Vagina (tissue), 2 donors: ENCODE measurements at regions not wholly inside any gene's neighbourhood (a gene's known extent, or its start where the extent isn't known, plus 50 kb on each side); places are given as distances from the start of the nearest gene placed in this dataset.

Experiments used
- DNase-seq, 2 donors: peaks; one replicate each; pipeline ENCODE4 v3.0.0-alpha.2; 2017; ENCODE audit errors: extremely low spot score in 2 of 2
- H3K27ac ChIP-seq: fragments of 200-600 bp; sonication (generic); one replicate; pipeline ENCODE4 v1.5.1; 2019
- H3K27me3 ChIP-seq: fragments of 200-600 bp; sonication (generic); one replicate; pipeline ENCODE4 v1.5.1; 2019
- H3K36me3 ChIP-seq, 2 donors: fragments of 200-600 bp; sonication (generic); one replicate each; pipeline ENCODE4 v1.5.1; 2017 to 2019
- H3K4me1 ChIP-seq: fragments of 200-600 bp; sonication (generic); one replicate; pipeline ENCODE4 v1.5.1; 2019
- H3K4me3 ChIP-seq, 2 donors: fragments of 200-600 bp; sonication (generic); 1 replicate in 1 of 2; 2 replicates in 1 of 2; pipeline ENCODE4 v1.5.1; 2016 to 2019
- H3K9me3 ChIP-seq: fragments of 200-600 bp; sonication (generic); one replicate; pipeline ENCODE4 v1.5.1; 2019
- CTCF ChIP-seq, 3 experiments: fragments of 450-650 bp in 2 of 3; fragments of 200-600 bp in 1 of 3; sonication (generic) in 1 of 3; IDR thresholded peaks; one replicate each; pipeline ENCODE4 v1.5.1; 2017 to 2019; ENCODE audit warnings: antibody characterized with exemption in 3 of 3, mild to moderate bottlenecking in 2 of 3, moderate library complexity in 2 of 3
- POLR2A ChIP-seq, 2 donors: fragments of 450-650 bp; IDR thresholded peaks; one replicate each; pipeline ENCODE4 v1.6.1; 2017; ENCODE audit warnings: antibody characterized with exemption in 2 of 2, mild to moderate bottlenecking in 2 of 2, moderate library complexity in 2 of 2
- POLR2AphosphoS5 ChIP-seq, 2 donors: sonication (generic); formaldehyde crosslinking; IDR thresholded peaks; one replicate each; pipeline ENCODE4 v1.9.0; 2017; ENCODE audit warnings: antibody characterized with exemption in 2 of 2, mild to moderate bottlenecking in 2 of 2, low read depth in 1 of 2; ENCODE audit not compliant: insufficient read depth in 1 of 2
- intact Hi-C: fragments of 100-400 bp; cut with DNase I; formaldehyde crosslinking; loops from one replicate; pipeline ENCODE4 v1.15.1; 2023

- intact Hi-C loops: no loop called here
- H3K27ac ChIP-seq: no peak overlapping the region
- no peaks in the 10 kb centered on the region for H3K36me3 ChIP-seq
- H3K4me1 ChIP-seq: no peaks in the 10 kb centered on the region
- no peak for DNase-seq
- H3K4me3 ChIP-seq: no peak overlapping the region
- no peaks in the 10 kb centered on the region for H3K9me3 ChIP-seq
- no peak for TF ChIP-seq CTCF (IDR thresholded peaks at IDR 0.05)
- no peak for TF ChIP-seq POLR2AphosphoS5 (IDR thresholded peaks at IDR 0.05; ENCODE audit: insufficient read depth in 1 of 2, low read depth in 1 of 2)
- TF ChIP-seq POLR2A (IDR thresholded peaks at IDR 0.05): no peak
- H3K27me3 ChIP-seq: no peaks in the 10 kb centered on the region
Measured at GRCh38 chr9:78486661-78487060, 189.7 kb downstream of the PSAT1 start.

GRCh38 chr9:78490231-78490630 is 193.3 kb downstream of the PSAT1 start:
- intact Hi-C loops: no loop called here
- no peak overlapping the region for H3K27ac ChIP-seq
- no peak for DNase-seq
- no peak for TF ChIP-seq CTCF (IDR thresholded peaks at IDR 0.05)
- H3K9me3 ChIP-seq: no peaks in the 10 kb centered on the region
- no peaks in the 10 kb centered on the region for H3K36me3 ChIP-seq
- H3K27me3 ChIP-seq: no peaks in the 10 kb centered on the region
- no peaks in the 10 kb centered on the region for H3K4me1 ChIP-seq
- H3K4me3 ChIP-seq: no peak overlapping the region

GRCh38 chr9:78491402-78491801 is 194.5 kb downstream of the PSAT1 start:
- H3K36me3 ChIP-seq: no peaks in the 10 kb centered on the region
- intact Hi-C loops: no loop called here
- no peak overlapping the region for H3K27ac ChIP-seq
- H3K9me3 ChIP-seq: no peaks in the 10 kb centered on the region
- no peak for TF ChIP-seq POLR2A (IDR thresholded peaks at IDR 0.05)
- TF ChIP-seq POLR2AphosphoS5 (IDR thresholded peaks at IDR 0.05; ENCODE audit: insufficient read depth in 1 of 2, low read depth in 1 of 2): no peak
- no peak for TF ChIP-seq CTCF (IDR thresholded peaks at IDR 0.05)
- no peaks in the 10 kb centered on the region for H3K27me3 ChIP-seq
- H3K4me3 ChIP-seq: no peak overlapping the region
- H3K4me1 ChIP-seq: no peaks in the 10 kb centered on the region
- no peak for DNase-seq

- Histone ChIP-seq H3K4me3 (no peak overlapping the region), H3K36me3 (no peaks in the 10 kb centered on the region), H3K9me3 (no peaks in the 10 kb centered on the region), H3K4me1 (no peaks in the 10 kb centered on the region), H3K27ac (no peak overlapping the region), H3K27me3 (no peaks in the 10 kb centered on the region)
- TF ChIP-seq POLR2A (IDR thresholded peaks at IDR 0.05): no peak
- TF ChIP-seq POLR2AphosphoS5 (IDR thresholded peaks at IDR 0.05; ENCODE audit: insufficient read depth in 1 of 2, low read depth in 1 of 2): no peak
- no peak for TF ChIP-seq CTCF (IDR thresholded peaks at IDR 0.05)
- no peak for DNase-seq
- intact Hi-C loops: no loop called here
Measured at GRCh38 chr9:78493166-78493742, 196.3 kb downstream of the PSAT1 start.

GRCh38 chr9:78502566-78502965 is 205.6 kb downstream of the PSAT1 start:
- intact Hi-C loops: no loop called here

More at GRCh38 chr9:78502566-78502965, 205.6 kb downstream of the PSAT1 start:
- Histone ChIP-seq H3K36me3 (no peaks in the 10 kb centered on the region), H3K9me3 (no peaks in the 10 kb centered on the region), H3K27ac (no peak overlapping the region), H3K27me3 (no peaks in the 10 kb centered on the region), H3K4me1 (no peaks in the 10 kb centered on the region), H3K4me3 (no peak overlapping the region)
- no peak for DNase-seq
- no peak for TF ChIP-seq POLR2A (IDR thresholded peaks at IDR 0.05)
- TF ChIP-seq CTCF (IDR thresholded peaks at IDR 0.05): no peak
- TF ChIP-seq POLR2AphosphoS5 (IDR thresholded peaks at IDR 0.05; ENCODE audit: insufficient read depth in 1 of 2, low read depth in 1 of 2): no peak
